HG03521 (cell line): ENCODE measurements at regions not wholly inside any gene's neighbourhood (a gene's known extent, or its start where the extent isn't known, plus 50 kb on each side); places are given as distances from the start of the nearest gene placed in this dataset.
"Not testable (repeated sequence)": the region's sequence is repeated elsewhere in the genome, so short reads cannot be mapped to it uniquely, and the experiment has no call there.

Experiments used
- ATAC-seq: cut with Tn5 transposase; IDR thresholded peaks from one replicate; pipeline ENCODE4 v1.9.1; 2021; ENCODE audit warnings: mild to moderate bottlenecking, moderate library complexity; ENCODE audit not compliant: unreplicated experiment

DNA sequence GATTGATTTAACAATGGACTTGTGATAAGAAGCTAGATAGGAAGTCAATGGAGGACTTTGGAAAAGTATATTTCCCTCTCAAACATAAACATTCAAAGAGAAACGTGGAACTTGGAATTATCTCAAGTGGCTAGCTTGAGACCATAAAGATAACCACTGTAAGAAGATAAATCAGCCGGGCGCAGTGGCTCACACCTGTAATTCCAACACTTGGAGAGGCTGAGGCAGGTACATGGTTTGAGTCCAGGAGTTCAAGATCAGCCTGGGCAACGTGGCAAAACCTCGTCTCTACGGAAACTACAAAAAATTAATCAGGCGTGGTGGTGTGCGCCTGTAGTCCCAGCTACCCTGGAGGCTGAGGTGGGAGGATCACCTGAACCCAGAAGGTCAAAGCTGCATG is 405.9 kb upstream of the ACVR2A start:
- no peak for ATAC-seq

GRCh38 chr2:147433822-147434221 is 411.0 kb upstream of the ACVR2A start:
- no peak for ATAC-seq

GRCh38 chr2:147430408-147430807 is 414.4 kb upstream of the ACVR2A start:
- no peak for ATAC-seq

DNA sequence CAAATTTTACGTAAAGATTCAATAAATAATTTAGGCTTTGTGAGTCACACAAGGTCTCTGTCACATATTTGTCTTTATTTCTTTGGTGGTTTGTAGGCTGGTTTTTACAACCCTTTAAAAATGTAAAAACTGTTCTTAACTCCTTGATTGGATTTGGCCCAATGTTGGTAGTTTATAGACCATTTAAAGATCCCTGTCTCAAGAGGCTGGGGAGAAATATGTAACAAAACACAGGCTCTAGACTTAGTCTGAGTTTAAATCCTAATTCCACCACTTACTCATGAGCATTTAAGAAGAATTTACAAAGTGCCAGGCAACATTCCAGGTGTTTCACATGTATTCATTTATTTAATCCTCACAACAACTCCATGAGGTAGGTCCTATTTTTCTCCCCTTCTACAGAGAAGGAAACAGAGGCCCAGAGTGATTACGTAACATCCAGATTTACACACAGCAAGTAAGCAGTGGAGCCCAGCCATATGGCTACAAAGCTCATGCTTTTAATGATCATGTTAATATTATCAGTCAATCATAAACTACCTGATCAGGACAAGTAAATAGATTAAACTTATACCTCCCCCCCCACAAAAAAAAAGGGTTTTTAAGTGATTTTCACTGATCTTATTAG is 416.6 kb upstream of the ACVR2A start:
- no peak for ATAC-seq

DNA sequence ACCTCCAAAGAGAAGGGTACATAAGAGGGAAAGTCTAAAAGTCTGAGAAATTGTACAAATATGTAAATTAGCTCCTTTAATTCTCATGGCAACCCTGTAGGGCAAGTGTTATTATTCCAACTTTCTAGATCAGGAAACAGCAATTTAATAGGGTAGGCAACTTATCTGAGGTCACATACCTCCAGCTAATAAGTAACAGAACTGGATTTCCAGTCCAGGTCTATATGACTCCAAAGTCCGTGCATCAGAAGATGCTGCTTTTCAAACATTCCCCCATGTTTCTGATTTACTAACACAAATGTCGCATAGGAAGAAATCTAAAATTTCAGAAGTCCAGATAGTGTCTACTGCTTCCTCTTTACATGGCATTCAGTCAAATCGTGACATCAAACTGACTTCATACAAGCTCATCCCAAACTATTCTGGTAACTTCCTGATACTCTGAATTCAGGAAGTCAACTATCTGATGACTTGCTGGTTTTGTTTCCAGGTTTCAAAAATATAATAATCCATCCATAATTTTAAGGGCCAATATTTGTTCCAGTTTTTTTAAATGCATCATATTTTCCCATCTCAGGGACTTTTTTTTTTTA is 419.3 kb upstream of the ACVR2A start:
- ATAC-seq = no peak

- no peak for ATAC-seq
These were observed 420.1 kb upstream of the ACVR2A start for GRCh38 chr2:147424766-147425165.

GRCh38 chr2:147420947-147421675 is 423.7 kb upstream of the ACVR2A start:
- no peak for ATAC-seq

DNA sequence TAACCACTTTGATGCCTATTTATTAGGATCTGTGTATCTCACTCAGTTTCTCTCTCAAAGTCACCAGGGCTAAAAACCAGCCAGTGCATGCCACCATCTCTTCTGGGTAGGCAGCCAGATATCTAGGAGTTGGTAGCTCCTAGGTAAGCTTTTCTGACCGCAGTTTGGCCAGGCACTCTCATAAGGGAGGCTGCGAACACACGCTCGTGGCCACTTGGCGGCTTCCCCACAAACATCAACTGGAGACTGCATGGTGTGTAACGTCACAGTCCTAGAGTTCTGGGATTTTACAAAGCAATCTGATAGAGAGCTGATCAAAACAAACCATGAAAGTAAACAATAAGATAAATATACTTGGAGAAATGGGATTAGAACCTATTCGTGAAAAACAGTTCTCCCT is 424.3 kb upstream of the ACVR2A start:
- ATAC-seq = no peak

GRCh38 chr2:147416099-147416498 is 428.7 kb upstream of the ACVR2A start:
- no peak for ATAC-seq

DNA sequence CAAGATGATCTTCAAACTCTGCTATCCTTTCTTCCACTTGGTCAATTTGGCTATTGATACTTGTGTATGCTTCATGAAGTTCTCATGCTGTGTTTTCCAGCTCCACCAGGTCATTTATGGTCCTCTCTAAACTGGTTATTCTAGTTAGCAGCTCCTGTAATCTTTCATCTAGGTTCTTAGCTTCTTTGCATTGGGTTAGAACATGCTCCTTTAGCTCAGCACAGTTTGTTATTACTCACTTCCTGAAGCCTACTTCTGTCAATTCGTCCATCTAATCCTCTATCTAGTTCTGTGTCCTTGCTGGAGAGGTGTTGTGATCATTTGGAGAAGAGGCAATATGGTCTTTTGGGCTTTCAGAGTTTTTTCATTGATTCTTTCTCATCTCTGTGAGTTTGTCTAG is 430.2 kb upstream of the ACVR2A start:
- not testable (repeated sequence) for ATAC-seq

GRCh38 chr2:147408357-147408756 is 436.5 kb upstream of the ACVR2A start:
- no peak for ATAC-seq

GRCh38 chr2:147405651-147406050 is 439.2 kb upstream of the ACVR2A start:
- no peak for ATAC-seq

GRCh38 chr2:147398996-147399395 is 445.8 kb upstream of the ACVR2A start:
- ATAC-seq = no peak

GRCh38 chr2:147398301-147398700 is 446.5 kb upstream of the ACVR2A start:
- ATAC-seq = no peak

- no peak for ATAC-seq
These were observed 447.9 kb upstream of the ACVR2A start for GRCh38 chr2:147396890-147397289.

GRCh38 chr2:147394179-147394790 is 450.5 kb upstream of the ACVR2A start:
- no peak for ATAC-seq

GRCh38 chr2:147392180-147392579 is 452.6 kb upstream of the ACVR2A start:
- no peak for ATAC-seq

- no peak for ATAC-seq
These were observed 454.4 kb upstream of the ACVR2A start for GRCh38 chr2:147390475-147390874.

- no peak for ATAC-seq
These were observed 455.6 kb upstream of the ACVR2A start for GRCh38 chr2:147389218-147389617.

GRCh38 chr2:147388217-147388616 is 456.6 kb upstream of the ACVR2A start:
- ATAC-seq = no peak

GRCh38 chr2:147386284-147386683 is 458.5 kb upstream of the ACVR2A start:
- no peak for ATAC-seq

DNA sequence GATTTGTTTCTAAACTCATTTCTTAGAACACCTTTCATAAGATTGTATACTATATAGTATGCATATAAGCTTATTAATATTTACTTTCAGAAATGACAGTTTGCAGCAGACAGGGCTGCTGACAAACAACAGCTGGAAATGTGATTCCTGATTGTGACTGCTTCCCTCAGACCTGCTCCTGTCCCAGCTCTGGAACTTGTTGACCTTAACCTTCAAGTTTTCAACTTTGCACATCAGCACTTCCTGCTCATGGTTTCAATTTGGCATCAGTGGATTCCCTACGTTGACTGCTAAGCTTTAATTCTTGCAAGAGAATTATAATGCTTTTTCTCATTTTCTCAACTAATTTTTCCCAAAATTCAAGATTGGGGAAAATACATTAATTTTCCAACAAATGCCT is 459.2 kb upstream of the ACVR2A start:
- no peak for ATAC-seq
